SW480 (cell line): ENCODE measurements at regions not wholly inside any gene's neighbourhood (a gene's known extent, or its start where the extent isn't known, plus 50 kb on each side); places are given as distances from the start of the nearest gene placed in this dataset.

Experiments used
- DNase-seq: peaks from one replicate; pipeline ENCODE4 v3.0.0-alpha.2; 2016; ENCODE audit warnings: low spot score

DNA sequence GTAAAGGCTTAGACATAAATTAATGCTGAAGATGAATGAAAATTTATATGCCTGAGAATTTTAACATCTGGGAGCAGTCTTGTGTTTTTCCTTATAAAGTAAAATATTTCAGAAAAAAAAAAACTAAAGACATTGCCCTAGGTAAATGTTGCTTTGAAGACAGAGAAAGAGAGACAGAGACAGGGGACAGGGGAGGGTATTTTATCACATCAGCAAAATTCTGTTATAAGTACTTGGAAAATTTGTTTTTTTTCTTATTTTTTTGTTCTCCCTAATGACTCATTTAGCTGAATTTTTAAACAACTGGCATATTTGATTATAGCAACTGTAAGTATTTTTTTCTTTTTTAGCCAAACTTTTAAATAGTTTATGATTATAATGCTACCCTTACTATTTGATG is 1540.6 kb upstream of the GBE1 start:
- DNase-seq: no peak

DNA sequence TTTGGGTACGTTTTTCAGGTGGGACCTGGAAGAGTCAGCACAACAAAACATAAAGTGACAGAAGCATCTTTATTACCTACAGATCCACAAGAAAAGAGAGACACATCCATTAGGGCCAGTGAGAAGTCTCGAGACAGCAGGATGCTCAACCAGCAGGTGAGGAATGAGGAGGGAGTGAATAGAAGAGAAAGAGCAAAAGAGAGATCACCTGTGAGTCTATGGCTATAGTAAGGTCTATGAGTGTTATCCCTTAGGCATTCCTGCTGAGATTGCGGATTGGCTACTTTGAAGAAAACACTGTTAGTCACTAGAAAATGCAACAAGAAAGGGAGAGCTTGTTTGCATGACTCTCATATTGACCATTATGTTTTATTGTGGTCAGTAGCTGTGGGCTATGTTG is 1556.2 kb upstream of the GBE1 start:
- DNase-seq: no peak

DNA sequence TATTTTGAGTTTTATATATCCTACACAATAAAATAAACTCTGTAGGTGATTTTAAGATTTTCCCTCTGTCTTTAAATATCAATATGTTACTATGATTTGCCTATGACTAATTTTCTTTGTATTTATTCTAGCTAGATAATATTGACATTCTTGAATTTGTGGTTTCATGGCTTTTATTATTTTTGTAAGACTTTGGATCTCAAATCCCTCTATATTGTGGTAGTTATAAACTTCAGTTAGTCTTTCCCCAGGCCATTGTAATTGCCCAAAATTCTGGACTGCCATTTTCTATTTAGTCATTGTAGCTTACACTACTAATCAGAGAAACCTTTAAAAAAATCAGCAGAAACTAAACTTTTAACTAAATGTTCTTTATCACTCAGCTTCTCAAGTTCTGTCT is 1559.3 kb upstream of the GBE1 start:
- no peak for DNase-seq

DNA sequence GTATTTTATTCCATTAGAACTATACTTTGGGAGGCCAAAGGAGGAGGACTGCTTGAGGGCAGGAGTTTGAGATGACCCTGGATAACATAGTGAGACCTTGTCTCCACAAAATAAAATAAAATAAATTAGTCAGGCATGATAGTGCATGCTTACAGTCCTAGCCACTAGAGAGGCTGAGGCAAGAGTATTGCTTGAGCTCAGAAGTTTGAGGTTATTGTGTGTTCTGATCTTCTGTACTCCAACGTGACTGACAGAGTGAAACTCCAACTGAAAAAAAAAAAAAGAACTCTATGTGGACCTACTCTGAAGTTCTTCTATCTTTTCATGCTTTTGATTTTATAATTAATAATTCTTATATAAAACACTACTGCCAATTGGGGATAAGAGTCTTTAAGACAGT is 1560.0 kb upstream of the GBE1 start:
- DNase-seq: no peak

DNA sequence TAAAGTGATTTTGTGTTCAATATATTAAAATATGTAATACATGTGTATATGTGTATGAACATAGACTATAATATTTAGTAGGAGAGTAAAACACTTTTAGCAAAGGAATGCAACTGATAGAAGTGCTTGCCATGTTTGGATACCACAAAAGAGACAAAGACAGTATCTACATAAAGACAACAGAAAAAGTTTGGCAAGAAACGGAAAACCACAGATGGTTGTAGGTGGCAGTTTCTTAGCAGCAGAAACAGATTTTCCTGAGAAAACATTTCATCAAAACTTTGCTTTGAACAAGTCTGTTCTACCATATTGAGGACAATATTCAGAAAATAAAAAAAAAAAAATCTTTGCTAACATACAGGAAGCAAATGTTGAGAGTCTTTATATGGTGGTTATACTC is 1560.4 kb upstream of the GBE1 start:
- no peak for DNase-seq

DNA sequence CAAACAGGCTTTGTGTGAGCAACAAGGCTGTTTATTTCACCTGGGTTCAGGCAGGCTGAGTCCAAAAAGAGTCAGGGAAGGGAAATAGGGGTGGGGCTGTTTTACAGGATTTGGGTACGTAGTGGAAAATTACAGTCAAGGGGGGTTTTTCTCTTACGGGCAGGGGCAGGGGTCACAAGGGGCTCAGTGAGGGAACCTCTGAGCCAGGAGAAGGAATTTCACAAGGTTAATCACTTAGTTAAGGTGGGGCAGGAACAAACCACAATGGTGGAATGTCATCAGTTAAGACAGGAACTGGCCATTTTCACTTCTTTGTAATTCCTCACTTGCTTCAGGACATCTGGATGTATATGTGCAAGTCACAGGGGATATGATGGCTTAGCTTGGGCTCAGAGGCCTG is 1592.8 kb upstream of the GBE1 start:
- DNase-seq: no peak

DNA sequence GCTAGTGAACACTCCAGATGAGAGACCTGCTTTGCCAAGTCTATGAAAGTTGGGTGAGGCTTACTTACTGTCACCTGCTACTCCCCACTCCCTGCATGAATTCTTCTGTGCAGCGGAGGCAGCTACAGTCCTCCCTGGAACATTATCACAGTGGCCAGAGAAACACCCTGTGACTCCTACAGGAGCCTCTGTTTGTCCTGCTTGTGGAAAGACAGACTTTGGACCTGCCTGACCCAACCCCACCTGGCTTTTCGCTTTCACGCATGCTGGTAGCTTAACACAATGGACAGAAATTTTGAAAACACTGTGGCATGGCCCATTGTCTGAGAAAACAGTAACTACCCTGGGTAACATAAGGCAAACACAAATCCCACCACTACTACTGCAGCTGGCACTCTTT is 1565.5 kb upstream of the CADM2 start:
- DNase-seq: no peak

DNA sequence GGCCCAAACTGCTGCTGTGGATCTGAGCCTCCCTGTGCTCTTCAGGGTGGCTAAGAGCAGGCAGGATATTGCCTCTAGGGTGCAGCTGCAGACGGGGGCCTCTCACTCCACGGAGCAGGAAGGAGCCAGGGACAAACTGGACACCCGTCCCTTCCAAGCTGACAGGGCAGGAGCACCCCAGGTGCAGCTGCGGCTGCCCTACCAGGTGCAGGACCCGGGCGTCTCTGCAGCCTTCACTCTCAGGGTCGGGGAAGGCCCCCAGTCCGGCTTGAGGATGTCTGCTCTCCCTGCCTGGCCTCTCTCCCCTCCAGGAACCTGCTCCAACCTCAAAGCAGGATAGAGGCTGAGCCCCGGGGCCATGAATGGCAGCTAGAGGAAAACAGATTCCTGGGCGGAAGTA is 1554.9 kb upstream of the CADM2 start:
- no peak for DNase-seq

DNA sequence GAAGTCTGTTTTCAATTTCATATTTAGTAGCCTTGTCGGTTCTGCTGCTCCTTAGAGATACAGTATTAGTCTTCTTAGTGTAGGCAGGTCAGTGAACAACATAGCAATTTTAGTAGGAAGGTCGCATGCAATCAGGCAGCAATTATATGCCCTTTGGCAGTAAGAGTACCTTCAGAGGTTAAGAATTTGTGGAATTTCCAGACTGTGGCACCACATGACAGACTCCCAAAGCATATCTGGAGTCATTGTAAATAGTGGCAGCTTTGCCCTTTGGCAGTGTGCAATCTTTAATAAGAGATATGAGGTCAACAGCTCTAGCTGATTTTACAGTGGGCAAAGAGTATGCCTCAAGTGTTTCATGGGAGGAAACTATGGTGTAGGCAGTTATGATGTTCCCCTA is 1532.5 kb upstream of the CADM2 start:
- DNase-seq: no peak

DNA sequence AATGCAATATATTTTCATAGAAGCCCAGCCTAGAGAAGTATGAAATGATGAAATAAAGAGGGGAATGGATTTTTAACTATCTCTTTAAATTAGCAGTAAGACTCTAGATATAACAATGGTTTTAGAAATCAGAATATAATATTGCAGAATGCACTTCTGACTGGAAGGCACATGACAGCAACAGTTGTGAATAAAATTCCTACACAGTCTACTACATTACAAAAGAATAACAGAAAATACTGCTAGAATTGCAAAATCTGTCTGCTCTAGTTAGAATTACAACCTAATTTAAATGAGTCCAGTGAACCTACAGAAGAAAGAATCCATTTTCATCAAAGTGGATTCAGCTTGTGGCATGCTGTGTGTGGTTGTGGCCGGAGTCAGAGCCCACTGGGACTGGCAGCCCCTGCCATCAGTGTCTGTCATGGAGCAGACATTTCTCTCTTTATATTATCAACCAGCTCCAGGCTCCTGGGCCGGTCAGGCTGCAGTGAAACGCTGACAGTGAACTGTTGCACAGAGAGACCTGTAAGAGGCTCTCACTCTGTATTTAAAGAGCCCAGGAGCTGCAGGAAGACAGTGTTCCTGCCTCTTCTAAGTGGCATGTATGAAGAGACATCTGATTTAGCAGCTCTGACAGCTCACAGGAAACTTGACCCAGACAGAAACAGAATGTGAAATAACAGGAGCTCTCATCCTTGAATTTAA is 1523.8 kb upstream of the CADM2 start:
- DNase-seq: no peak

DNA sequence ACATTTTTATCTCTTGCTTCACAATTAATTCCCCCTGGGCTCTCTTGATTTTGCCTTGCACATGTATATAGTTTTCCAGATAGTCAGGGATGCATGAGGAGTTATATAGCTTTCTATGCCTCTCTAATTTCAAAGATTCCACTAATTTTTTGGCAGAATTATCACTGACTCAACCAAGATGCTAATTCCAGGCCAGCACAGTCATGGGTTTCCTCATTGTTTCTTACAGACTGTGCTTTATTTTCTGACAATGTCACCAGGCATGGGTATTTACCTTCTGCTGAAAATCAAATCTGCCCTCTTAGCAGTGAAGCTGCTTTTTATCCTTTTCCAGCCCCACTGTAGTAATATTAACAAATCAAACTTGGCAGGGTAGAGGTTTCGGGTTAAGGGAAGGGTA is 1520.6 kb upstream of the CADM2 start:
- no peak for DNase-seq

DNA sequence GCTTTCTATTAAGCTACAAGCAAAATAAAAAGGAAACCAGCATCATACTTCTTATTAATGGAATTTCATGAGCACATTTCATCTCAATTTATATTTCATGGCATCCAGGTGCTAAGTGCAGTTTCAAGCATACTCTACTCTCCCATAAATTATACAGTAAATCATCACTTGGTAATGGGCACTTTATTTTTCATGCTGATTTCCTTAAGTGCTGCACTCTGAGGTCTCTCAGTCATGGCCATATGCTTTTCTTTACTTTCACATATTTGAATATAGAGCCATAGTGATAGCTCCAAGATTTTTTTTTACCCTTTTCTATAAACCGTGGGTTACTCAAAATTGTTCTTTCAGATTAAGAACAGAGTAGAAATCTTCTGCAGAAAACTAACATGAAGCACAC is 1505.7 kb upstream of the CADM2 start:
- DNase-seq: no peak

DNA sequence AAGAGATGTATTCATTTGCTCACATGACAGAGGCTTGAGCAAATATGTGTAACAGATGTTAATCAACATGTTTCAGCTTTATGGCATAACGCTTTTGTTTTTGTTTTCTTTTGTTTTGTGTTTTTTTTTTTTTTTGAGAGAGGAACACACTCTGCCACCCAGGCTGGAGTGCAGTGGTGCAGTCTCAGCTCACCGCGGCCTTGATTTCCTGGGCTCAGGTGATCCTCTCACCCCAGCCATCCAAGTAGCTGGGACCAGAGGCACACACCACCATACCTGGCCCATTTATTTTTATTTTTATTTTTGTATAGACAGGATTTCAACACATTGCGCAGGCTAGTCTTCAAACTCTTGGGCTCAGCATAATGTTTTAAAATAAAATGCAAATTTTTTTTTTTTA is 1504.4 kb upstream of the CADM2 start:
- DNase-seq: no peak

DNA sequence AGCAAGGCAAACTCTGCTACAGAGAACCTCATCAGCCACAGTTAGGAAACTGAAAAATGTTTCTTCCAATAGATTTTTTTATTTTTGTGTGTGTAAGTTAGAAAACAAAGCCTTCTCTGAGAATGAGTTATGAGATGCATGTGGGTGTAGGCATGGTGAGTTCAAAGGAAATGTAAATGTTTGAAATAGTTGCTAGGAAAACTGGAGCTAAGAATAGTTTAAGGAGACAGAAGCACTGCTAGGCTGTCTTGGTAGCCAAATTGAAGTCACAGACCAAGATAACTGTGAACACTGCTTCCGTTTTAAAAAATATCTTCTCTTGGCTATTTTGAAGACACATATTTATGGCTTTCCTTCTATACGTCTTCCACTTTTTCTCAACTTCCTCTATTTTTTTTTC is 1501.2 kb upstream of the CADM2 start:
- no peak for DNase-seq

DNA sequence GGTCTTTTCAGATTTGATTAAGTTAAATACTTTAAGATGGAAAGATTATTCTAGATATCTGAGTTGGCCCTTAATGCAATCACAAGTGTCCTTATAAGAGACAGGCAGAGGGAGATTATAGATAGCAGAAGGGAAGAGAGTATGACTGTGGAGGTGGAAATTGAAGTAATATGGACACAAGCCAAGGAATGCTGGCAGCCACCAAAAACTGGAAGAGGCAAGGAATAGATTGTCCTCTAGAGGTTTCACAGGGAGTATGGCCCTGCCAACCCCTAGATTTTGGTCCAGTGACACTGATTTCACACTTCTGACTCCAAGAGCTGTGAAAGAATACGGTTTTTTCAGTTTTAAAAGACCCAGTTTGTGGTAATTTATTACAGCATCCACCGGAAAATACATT is 1498.7 kb upstream of the CADM2 start:
- no peak for DNase-seq

DNA sequence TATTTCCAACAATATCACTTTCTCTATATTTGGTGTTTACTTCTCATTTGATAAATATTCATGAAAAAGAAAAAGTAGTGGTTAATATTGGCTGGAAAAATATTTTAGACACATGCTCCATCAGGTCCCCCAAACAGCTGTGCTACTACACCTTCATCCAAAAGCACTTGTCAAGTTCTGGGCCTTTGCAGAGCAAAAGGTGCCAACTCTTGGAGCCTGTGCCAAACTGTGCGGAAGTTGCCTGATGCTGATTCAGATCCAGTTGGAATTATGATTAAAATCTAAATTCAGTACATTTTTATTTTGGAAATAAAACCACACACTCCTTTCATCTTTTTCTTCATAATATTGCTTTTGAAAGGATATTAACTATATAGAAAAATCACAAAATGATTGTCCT is 1497.4 kb upstream of the CADM2 start:
- no peak for DNase-seq

DNA sequence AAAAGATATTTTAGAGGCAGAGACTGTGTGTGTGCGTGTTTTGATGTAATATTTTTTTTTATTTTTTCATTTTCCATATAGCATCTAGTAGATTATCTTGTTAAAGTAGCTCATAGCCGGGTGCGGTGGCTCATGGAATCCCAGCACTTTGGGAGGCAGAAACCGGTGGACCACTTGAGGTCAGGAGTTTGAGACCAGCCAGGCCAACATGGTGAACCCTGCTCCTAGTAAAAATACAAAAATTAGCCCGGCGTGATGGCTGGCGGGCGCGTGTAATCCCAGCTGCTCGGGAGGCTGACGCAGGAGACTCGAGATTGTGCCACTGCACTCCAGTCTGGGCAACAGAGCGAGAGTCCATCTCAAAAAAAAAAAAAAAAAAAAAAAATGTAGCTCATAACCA is 1481.2 kb upstream of the CADM2 start:
- DNase-seq: no peak

DNA sequence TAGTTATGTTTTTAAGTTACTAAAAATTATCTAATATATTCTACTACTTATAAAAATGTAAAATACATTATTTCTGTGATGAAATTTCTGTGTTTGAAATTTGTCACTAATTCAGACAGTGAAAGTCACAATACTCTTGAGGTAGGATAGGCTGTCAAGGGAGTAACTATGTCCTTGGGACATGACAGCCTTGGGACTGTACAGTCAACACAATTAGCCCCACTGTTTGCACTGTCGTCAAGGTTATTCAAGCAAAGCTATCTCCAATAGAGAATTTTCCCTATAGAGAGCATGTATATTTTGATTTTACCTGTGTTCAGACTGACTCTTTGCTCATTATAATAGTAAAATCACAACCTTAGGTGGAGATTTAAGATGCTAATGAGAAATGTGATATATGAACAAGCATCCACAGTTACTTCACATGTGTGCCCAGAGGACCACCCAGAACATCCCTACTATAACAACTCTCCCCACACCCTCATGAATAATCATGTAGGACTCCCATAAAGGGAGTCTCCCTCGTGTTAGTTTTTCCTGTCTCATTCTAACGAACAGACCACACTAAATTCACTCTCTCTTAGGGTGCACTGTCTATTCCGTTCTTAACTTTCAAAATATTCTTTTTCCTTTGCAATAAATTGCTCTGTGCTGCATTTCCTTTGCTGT is 1476.3 kb upstream of the CADM2 start:
- no peak for DNase-seq

DNA sequence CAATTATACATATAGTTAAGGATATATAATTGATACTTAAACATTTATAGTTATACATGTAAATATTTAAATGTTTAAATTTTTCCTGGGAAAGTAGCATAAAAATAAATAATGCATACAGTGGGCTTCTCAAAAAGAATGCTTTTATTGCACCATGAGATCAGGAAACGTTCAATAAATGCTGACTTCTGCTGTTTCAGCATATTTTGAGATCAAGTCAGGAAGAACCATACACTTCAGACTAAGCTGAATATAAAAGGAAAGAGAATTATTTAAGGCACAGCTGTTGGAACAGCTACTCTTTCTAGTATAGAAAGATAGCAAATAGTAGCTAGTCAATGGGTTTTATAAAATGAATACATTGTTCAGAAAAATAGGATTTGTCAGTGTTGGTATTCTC is 1462.3 kb upstream of the CADM2 start:
- DNase-seq: no peak

DNA sequence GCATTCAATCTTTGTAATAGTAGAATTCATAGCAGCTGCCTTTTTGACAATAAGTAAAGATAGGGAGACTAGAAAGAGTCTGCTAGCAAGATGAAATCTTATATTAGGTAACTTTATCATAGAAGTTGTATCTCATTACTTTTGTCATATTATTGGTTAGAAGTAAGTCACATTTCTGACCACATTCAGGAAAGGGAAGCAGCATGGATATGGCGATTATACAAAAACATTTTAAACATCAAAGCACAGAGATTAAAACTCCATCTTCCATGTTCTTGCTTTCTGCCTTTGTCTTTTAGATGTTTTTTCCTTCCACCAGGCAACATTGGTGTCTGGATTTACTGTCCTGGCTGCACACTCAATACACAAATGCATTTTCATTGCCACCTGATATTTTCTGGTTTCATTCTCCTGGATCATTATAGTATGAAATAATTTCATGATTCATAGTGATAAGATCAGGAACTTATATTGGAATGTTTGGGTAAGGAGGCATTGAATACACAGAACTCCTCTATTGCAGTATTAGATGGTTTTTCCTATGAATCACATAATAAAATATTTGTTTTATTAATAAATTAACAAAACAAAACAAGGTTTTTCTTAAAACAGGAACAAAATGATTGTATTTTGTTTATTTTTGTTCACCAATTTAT is 1460.3 kb upstream of the CADM2 start:
- DNase-seq: no peak

DNA sequence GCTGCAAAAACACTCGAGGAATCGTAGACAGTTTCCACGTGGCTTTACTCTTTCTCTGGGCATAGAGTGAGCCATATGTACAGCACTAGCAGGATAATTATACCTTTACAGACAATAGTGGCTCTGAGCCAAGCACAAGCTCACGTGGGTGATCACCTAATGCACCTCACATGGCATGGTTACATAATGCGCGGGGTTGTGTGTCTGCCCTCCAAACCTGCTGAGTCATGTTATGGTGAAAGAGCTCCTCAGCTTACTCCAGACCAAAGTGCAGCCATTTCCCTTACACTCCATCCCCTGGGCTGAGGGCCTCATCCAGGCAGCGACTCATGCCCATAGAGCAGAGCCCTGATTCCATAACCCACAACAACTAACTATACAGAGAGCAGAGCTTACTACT is 1458.4 kb upstream of the CADM2 start:
- peak; percentile 15 for DNase-seq

DNA sequence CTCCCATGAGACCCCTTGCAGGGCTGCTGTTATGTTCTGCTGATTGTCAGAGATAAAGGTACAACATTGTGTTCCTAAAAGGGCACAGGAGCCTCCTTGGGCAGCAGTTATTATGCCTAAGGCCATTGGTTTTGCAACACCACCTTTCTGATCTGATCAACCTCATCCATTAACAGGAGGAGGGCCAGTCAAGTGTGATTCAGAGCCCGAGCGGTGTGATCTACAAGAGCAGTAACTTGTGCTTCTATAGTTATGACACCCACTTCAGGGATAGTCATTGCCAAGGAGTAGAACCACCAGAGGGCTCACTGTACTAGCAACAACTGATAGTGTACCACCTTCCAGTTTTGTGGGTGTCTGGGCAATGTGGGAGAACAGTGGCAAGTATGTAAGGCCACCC is 1457.9 kb upstream of the CADM2 start:
- no peak for DNase-seq

DNA sequence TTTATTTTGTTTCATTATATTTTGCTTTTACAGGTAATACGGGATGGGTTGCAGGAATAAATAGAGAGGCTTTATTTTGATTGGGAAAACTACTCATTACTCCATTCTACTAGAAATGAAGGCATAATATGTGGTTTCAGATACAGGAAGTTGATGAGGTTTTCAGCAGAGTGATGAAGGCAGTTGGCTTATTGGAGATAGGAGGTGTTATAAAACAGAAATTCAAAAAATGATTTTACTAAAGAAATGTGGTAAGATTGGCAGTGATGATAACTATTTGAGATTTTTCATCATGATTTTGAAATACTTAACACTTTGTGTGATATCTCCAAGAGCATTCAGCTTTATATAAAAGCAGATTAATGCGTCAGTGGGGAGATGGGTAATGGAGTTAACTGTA is 1445.7 kb upstream of the CADM2 start:
- DNase-seq: no peak

DNA sequence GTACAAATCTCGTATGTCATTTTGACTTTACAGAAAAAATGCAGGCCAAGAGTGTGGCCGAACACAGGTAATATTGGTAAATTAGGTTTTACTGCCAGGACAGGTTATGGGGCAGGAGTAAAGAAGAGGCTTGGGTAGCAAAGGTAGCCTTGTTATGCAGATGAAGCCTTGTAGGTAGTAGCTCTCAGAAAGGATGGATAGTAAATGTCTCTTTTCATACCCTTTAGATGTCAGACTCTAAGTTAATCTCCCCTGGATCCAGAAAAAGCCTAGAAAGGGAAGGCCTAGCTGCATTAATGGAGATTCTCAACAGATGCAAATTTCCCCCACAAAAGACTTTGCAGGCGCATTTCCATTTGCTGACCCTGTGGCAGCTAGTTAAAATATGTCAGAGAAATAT is 1445.1 kb upstream of the CADM2 start:
- DNase-seq: no peak
